Thyroid gland (tissue), 4 donors: ENCODE measurements at regions not wholly inside any gene's neighbourhood (a gene's known extent, or its start where the extent isn't known, plus 50 kb on each side); places are given as distances from the start of the nearest gene placed in this dataset.

Experiments used
- DNase-seq, 2 donors: peaks; one replicate each; pipeline ENCODE4 v3.0.0-alpha.2; 2019
- H3K27ac ChIP-seq, 3 donors: fragments of 200-600 bp; sonication (generic); 1 replicate in 2 of 3; 2 replicates in 1 of 3; pipeline ENCODE4 v1.5.1; 2016 to 2019; ENCODE audit warnings: mild to moderate bottlenecking in 1 of 3, moderate library complexity in 1 of 3
- H3K27me3 ChIP-seq: fragments of 200-600 bp; sonication (generic); one replicate; pipeline ENCODE4 v1.5.1; 2019
- H3K36me3 ChIP-seq, 2 donors: fragments of 200-600 bp; sonication (generic); one replicate each; pipeline ENCODE4 v1.5.1; 2016 to 2019
- H3K4me1 ChIP-seq, 2 donors: fragments of 200-600 bp; sonication (generic); one replicate each; pipeline ENCODE4 v1.5.1; 2017 to 2019
- H3K4me3 ChIP-seq, 3 donors: fragments of 200-600 bp; sonication (generic); replicated peaks in 1 of 3; 1 replicate in 2 of 3; 2 replicates in 1 of 3; pipeline ENCODE4 v1.5.1; 2016; ENCODE audit warnings: mild to moderate bottlenecking in 1 of 3
- H3K9me3 ChIP-seq: fragments of 200-600 bp; sonication (generic); one replicate; pipeline ENCODE4 v1.5.1; 2017
- POLR2A ChIP-seq, 2 donors: fragments of 450-650 bp; IDR thresholded peaks; one replicate each; pipeline ENCODE4 v1.6.1; 2017; ENCODE audit warnings: antibody characterized with exemption in 2 of 2, mild to moderate bottlenecking in 2 of 2, moderate library complexity in 1 of 2
- WGBS, 2 donors: methylation state at CpG; one replicate each; pipeline ENCODE4 v1.1.5; 2017; 5-methylcytosine and 5-hydroxymethylcytosine counted together
- intact Hi-C: fragments of 100-400 bp; cut with DNase I; formaldehyde crosslinking; loops from one replicate; pipeline ENCODE4 v1.15.1; 2023
- TF ChIP-seq, protein P1 (sequence below), 6 experiments: fragments of 200-600 bp in 3 of 6; fragments of 450-650 bp in 3 of 6; sonication (generic) in 3 of 6; IDR thresholded peaks; one replicate each; pipeline ENCODE4 v1.5.1; 2016 to 2019; ENCODE audit warnings: antibody characterized with exemption in 6 of 6, mild to moderate bottlenecking in 2 of 6, inconsistent platforms in 1 of 6, moderate library complexity in 1 of 6

DNA sequence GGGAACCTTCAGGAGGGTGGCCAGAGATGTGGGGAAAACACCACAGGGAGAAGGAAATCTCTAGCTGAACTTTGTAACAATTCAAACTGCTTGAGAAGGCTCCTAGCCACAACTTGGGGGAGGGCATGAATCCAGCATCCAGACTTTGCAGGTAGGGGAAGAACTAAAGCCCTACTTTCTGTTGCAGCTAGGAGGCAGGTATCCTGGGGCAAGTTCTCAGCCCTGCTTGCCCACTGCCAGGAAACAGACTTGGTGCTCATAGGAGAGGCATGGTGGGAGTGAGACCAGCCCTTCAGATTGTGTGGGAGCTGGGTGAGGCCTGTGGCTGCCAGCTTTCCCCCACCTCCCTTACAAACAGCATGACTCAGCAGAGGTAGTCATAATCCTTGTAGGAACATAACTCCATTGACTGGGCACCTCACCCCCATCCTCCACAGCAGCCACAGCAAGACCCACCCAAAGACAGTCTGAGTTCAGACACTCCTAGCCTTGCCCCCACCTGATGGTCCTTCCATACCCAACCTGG is 209.5 kb upstream of the CPEB2 start:
- DNase-seq: no peak
- no peak overlapping the region for H3K4me3 ChIP-seq
- H3K9me3 ChIP-seq: no peaks in the 10 kb centered on the region
- no peak overlapping the region for H3K27ac ChIP-seq
- intact Hi-C loops: no loop called here
- no peaks in the 10 kb centered on the region for H3K27me3 ChIP-seq
- no peaks in the 10 kb centered on the region for H3K36me3 ChIP-seq
- no peaks in the 10 kb centered on the region for H3K4me1 ChIP-seq
- TF ChIP-seq POLR2A (IDR thresholded peaks at IDR 0.05): no peak
- TF ChIP-seq, protein P1, sequence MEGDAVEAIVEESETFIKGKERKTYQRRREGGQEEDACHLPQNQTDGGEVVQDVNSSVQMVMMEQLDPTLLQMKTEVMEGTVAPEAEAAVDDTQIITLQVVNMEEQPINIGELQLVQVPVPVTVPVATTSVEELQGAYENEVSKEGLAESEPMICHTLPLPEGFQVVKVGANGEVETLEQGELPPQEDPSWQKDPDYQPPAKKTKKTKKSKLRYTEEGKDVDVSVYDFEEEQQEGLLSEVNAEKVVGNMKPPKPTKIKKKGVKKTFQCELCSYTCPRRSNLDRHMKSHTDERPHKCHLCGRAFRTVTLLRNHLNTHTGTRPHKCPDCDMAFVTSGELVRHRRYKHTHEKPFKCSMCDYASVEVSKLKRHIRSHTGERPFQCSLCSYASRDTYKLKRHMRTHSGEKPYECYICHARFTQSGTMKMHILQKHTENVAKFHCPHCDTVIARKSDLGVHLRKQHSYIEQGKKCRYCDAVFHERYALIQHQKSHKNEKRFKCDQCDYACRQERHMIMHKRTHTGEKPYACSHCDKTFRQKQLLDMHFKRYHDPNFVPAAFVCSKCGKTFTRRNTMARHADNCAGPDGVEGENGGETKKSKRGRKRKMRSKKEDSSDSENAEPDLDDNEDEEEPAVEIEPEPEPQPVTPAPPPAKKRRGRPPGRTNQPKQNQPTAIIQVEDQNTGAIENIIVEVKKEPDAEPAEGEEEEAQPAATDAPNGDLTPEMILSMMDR (IDR thresholded peaks at IDR 0.05): no peak

DNA sequence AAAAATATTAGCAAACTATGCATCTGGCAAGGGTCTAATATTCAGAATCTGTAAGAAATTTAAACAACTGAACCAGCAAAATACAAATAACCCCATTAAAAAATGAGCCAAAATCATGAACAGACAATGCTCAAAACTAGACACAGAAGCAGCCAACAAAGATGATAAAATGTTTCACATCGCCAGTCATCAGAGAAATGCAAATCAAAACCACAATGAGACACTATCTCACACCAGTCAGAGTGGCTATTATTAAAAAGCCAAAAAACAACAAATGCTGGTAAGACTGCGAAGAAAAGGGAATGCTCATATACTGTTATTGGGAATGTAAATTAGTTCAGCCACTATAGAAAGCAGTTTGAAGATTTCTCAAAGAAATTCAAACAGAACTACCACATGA is 201.3 kb upstream of the CPEB2 start:
- H3K27ac ChIP-seq: no peak overlapping the region
- no peaks in the 10 kb centered on the region for H3K9me3 ChIP-seq
- no peak for TF ChIP-seq POLR2A (IDR thresholded peaks at IDR 0.05)
- TF ChIP-seq, protein P1 (IDR thresholded peaks at IDR 0.05): no peak
- H3K27me3 ChIP-seq: no peaks in the 10 kb centered on the region
- no peaks in the 10 kb centered on the region for H3K36me3 ChIP-seq
- intact Hi-C loops: no loop called here
- DNase-seq: no peak
- H3K4me1 ChIP-seq: no peaks in the 10 kb centered on the region
- H3K4me3 ChIP-seq: no peak overlapping the region
- 87 to 91% methylated on average over 2 of the region's 2 CpGs for WGBS, 2 donors

DNA sequence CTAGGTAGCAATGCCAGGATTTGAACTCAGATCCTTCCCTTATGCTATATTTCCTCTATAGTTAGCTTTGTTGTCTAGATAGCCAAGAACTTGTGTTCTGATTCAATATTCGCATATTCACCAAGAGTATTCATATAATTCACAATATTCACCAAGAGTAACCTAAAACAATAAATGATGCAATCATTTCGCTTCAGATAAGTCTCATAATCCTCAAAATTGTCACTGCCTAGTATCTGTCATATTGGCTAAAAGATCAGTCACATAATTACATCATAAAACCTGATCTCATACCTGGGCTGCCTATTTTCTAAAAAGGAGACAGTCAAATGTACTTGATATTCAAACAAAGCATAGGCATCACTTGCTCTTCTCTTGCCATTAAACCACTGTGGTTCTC is 199.7 kb upstream of the CPEB2 start:
- no peak for TF ChIP-seq POLR2A (IDR thresholded peaks at IDR 0.05)
- TF ChIP-seq, protein P1 (IDR thresholded peaks at IDR 0.05): no peak
- Histone ChIP-seq H3K36me3 (no peaks in the 10 kb centered on the region), H3K4me3 (no peak overlapping the region), H3K27me3 (no peaks in the 10 kb centered on the region), H3K9me3 (no peaks in the 10 kb centered on the region), H3K27ac (no peak overlapping the region), H3K4me1 (no peaks in the 10 kb centered on the region)
- no peak for DNase-seq
- intact Hi-C loops: no loop called here
- WGBS, 2 donors: 84 to 93% methylated on average over 2 of the region's 2 CpGs

DNA sequence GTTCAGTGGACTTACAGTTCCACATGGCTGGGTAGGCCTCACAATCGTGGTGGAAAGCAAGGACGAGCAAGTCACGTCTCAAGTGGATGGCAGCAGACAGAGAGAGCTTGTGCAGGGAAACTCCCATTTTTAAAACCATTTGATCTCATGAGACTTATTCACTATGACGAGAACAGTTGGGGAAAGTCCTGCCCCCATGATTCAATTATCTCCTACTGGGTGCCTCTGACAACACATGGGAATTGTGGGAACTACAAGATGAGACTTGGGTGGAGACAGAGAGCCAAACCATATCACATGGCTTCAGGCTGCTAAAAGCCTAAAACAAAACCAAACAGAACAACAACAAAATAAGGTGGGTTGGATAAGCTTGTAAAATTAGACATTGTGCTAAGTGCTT is 194.4 kb upstream of the CPEB2 start:
- Histone ChIP-seq H3K27ac (no peak overlapping the region), H3K36me3 (no peaks in the 10 kb centered on the region), H3K9me3 (no peaks in the 10 kb centered on the region), H3K27me3 (no peaks in the 10 kb centered on the region), H3K4me3 (no peak overlapping the region), H3K4me1 (no peaks in the 10 kb centered on the region)
- 52 to 70% methylated on average over 4 of the region's 4 CpGs for WGBS, 2 donors
- intact Hi-C loops: no loop called here
- TF ChIP-seq, protein P1 (IDR thresholded peaks at IDR 0.05): no peak
- no peak for TF ChIP-seq POLR2A (IDR thresholded peaks at IDR 0.05)
- DNase-seq: no peak

DNA sequence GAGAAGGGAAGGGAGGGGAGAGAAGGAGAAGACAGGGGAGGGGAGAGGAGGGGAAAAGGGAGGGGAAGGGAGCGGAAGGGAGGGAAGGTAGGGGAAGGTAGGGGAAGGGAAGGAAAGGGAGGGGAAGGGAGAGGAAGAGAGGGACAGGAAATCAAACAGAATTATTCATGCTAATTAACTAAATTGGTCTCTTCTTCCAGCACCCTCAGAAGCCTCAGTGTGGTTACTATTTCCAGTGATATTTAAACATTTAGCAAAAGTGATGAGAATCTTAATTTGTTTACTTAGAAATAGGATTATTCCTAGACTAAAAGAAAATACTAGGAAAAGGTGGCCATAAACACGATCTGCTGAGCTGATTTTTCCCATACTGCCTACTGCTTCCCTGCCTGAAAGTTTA is 193.1 kb upstream of the CPEB2 start:
- TF ChIP-seq, protein P1 (IDR thresholded peaks at IDR 0.05): no peak
- no peak for TF ChIP-seq POLR2A (IDR thresholded peaks at IDR 0.05)
- 70 to 81% methylated on average over 2 of the region's 2 CpGs for WGBS, 2 donors
- H3K36me3 ChIP-seq: no peaks in the 10 kb centered on the region
- H3K27ac ChIP-seq: no peak overlapping the region
- H3K4me1 ChIP-seq: no peaks in the 10 kb centered on the region
- intact Hi-C loops: no loop called here
- DNase-seq: no peak
- no peaks in the 10 kb centered on the region for H3K9me3 ChIP-seq
- no peak overlapping the region for H3K4me3 ChIP-seq
- H3K27me3 ChIP-seq: no peaks in the 10 kb centered on the region
